ENCODE measurements at regions not wholly inside any gene's neighbourhood (a gene's known extent, or its start where the extent isn't known, plus 50 kb on each side); places are given as distances from the start of the nearest gene placed in this dataset.

DNA sequence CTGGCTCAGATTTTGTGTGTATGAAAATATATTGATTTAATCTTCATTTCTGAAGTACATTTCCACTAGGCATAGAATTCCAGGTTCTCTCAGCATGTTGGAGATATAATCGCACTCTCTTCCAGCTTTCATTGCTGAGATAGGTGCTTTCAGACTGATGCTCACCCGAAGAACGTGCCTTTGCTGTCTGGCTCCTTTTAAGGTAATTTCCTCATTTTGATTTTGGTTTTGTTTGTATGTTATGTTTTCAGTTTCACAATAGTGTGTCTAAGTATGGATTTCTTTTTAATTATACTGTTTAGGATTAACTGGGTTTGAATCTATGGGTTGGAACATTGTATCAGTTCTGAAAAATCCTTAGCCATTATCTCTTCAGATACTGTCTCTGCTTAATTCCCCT lies 132.0 kb upstream of the NFIB start:
- H3K27me3 ChIP-seq (replicated peaks; ENCODE audit: insufficient read depth) = no peaks in the 10 kb centered on the region
- no peak overlapping the region for H3K4me3 ChIP-seq
- intact Hi-C loops (cut with DNase I) = no loop called here
- H3K9me3 ChIP-seq = no peaks in the 10 kb centered on the region
- TF ChIP-seq POLR2AphosphoS5 (IDR thresholded peaks at IDR 0.05) (no peak), POLR2A (IDR thresholded peaks at IDR 0.05) (no peak)
- TF ChIP-seq, protein P1, sequence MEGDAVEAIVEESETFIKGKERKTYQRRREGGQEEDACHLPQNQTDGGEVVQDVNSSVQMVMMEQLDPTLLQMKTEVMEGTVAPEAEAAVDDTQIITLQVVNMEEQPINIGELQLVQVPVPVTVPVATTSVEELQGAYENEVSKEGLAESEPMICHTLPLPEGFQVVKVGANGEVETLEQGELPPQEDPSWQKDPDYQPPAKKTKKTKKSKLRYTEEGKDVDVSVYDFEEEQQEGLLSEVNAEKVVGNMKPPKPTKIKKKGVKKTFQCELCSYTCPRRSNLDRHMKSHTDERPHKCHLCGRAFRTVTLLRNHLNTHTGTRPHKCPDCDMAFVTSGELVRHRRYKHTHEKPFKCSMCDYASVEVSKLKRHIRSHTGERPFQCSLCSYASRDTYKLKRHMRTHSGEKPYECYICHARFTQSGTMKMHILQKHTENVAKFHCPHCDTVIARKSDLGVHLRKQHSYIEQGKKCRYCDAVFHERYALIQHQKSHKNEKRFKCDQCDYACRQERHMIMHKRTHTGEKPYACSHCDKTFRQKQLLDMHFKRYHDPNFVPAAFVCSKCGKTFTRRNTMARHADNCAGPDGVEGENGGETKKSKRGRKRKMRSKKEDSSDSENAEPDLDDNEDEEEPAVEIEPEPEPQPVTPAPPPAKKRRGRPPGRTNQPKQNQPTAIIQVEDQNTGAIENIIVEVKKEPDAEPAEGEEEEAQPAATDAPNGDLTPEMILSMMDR (IDR thresholded peaks at IDR 0.05) = no peak
- DNase-seq (ENCODE audit: low spot score) = no peak
- H3K27ac ChIP-seq = no peak overlapping the region
- H3K4me1 ChIP-seq (replicated peaks) = no peaks in the 10 kb centered on the region
- WGBS = 98% methylated on average over 3 of the region's 3 CpGs
- no peaks in the 10 kb centered on the region for H3K36me3 ChIP-seq

DNA sequence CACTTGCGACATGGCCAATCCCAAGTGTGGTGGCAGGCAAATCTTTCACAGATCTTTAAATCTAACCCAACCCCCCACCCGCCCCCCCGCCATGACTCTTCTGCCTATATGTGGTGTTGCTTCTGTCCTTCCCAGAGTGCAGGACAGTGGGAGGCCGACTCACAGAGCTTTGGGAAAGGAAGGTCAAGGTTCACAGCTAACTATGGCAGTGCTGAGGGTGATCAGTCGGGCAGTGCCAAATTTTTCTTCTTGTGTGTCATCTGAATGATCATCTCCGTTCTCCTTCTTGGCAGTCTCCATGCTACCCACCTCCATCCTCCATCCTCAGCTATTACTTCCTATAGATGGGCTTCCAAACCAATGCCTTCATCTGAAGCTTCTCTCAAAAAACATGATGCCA lies 129.0 kb upstream of the NFIB start:
- intact Hi-C loops (cut with DNase I) = no loop called here

DNA sequence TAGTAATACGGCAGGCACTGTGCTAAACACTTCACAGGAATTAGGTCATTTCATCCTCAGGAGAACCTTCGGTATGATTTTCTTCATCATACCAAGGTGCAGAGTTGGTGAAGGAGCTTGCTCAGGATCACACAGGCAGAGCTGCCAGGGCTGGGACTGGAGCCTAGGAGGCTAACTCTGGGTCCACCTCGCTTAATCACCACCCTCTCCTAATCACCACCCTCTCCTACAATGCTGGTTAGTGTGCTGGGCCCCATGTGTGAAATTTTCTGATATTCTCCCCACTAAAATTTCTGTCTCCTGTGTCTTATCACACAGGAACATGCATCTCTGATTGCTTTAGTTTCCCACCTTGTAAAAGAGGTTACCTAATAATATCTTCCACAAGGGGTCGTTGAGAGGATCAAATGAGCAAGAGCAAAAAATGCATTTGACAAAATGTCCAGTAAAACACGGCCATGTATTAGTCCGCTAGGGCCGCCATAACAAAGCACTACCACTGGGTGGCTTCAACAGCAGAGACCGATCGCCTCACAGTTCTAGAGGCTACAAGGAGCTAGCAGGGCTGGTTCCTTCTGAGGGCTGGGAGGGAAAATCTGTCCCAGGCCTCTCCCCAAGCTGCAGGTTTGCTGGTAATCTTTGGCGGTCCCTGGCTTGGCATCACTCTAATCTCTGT lies 128.2 kb upstream of the NFIB start:
- no peaks in the 10 kb centered on the region for H3K27me3 ChIP-seq (replicated peaks; ENCODE audit: insufficient read depth)
- intact Hi-C loops (cut with DNase I) = no loop called here
- no peak overlapping the region for H3K27ac ChIP-seq
- DNase-seq (ENCODE audit: low spot score) = no peak
- no peaks in the 10 kb centered on the region for H3K36me3 ChIP-seq
- WGBS = 97% methylated on average over 10 of the region's 10 CpGs
- H3K4me3 ChIP-seq = no peak overlapping the region
- TF ChIP-seq, protein P1 (IDR thresholded peaks at IDR 0.05) = no peak
- TF ChIP-seq POLR2AphosphoS5 (IDR thresholded peaks at IDR 0.05) (no peak), POLR2A (IDR thresholded peaks at IDR 0.05) (no peak)
- no peaks in the 10 kb centered on the region for H3K9me3 ChIP-seq
- H3K4me1 ChIP-seq (replicated peaks) = peaks cover 4% of the 10 kb centered on the region

More for the DNA sequence above, 129.0 kb upstream of the NFIB start:
- H3K4me1 ChIP-seq (replicated peaks) = no peaks in the 10 kb centered on the region
- H3K4me3 ChIP-seq = no peak overlapping the region
- DNase-seq (ENCODE audit: low spot score) = no peak
- H3K27me3 ChIP-seq (replicated peaks; ENCODE audit: insufficient read depth) = no peaks in the 10 kb centered on the region
- no peak for TF ChIP-seq POLR2A (IDR thresholded peaks at IDR 0.05)
- TF ChIP-seq, protein P1 (IDR thresholded peaks at IDR 0.05) = no peak
- 94% methylated on average over 6 of the region's 6 CpGs for WGBS
- no peaks in the 10 kb centered on the region for H3K9me3 ChIP-seq
- no peak overlapping the region for H3K27ac ChIP-seq
- H3K36me3 ChIP-seq = no peaks in the 10 kb centered on the region

DNA sequence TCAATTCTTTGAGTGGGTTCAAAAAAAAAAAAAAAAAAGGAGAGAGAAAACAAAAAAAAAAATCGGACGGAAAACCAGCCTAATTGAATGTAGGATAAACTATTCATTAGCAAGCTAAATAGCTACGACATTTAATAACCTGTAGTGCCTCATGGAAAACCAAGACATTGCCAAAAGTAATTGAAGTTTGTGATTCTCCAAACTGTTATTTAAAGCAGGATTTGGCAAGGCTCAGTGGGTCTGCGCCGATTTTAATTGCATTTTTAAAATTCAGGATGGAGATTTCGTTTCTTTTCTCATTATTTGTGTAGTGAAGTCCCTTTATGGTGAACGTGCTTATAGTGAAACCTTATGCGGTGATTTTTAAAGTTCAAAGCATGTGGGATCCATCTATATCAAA lies 127.2 kb upstream of the NFIB start:
- H3K9me3 ChIP-seq = no peaks in the 10 kb centered on the region
- no peak for DNase-seq (ENCODE audit: low spot score)
- no peaks in the 10 kb centered on the region for H3K36me3 ChIP-seq
- H3K4me3 ChIP-seq = no peak overlapping the region
- peaks cover 4% of the 10 kb centered on the region for H3K4me1 ChIP-seq (replicated peaks)
- H3K27ac ChIP-seq = no peak overlapping the region
- WGBS = 63% methylated on average over 8 of the region's 8 CpGs
- intact Hi-C loops (cut with DNase I) = no loop called here
- no peak for TF ChIP-seq POLR2A (IDR thresholded peaks at IDR 0.05)
- TF ChIP-seq, protein P1 (IDR thresholded peaks at IDR 0.05) = no peak
- no peaks in the 10 kb centered on the region for H3K27me3 ChIP-seq (replicated peaks; ENCODE audit: insufficient read depth)

DNA sequence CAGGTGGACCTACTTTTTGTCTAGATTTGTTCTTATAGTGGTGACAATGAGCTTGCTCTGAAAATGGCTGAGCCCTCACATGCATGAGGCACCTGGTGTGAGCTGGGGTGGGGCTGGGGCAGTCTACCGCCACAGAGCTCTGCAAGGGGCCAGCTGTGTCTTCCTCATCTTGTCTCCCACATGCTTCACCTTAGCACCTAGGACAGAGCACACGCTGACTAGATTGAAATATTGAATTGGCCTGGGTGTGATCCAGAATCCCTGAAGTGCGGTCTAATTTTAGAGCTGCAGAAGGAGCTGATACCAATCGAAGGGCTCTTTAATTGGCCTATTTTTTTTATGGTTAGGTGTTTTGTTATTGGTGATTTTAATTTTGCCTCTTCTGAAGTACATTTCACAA lies 126.1 kb upstream of the NFIB start:
- intact Hi-C loops (cut with DNase I) = no loop called here
- Histone ChIP-seq H3K4me1 (replicated peaks) (peaks cover 4% of the 10 kb centered on the region), H3K27ac (no peak overlapping the region), H3K36me3 (no peaks in the 10 kb centered on the region), H3K9me3 (no peaks in the 10 kb centered on the region), H3K27me3 (replicated peaks; ENCODE audit: insufficient read depth) (no peaks in the 10 kb centered on the region), H3K4me3 (no peak overlapping the region)
- 94% methylated on average over 4 of the region's 4 CpGs for WGBS
- DNase-seq (ENCODE audit: low spot score) = no peak
- no peak for TF ChIP-seq POLR2A (IDR thresholded peaks at IDR 0.05)
- TF ChIP-seq, protein P1 (IDR thresholded peaks at IDR 0.05) = no peak
- TF ChIP-seq POLR2AphosphoS5 (IDR thresholded peaks at IDR 0.05) = no peak
